ENCODE measurements at regions not wholly inside any gene's neighbourhood (a gene's known extent, or its start where the extent isn't known, plus 50 kb on each side); places are given as distances from the start of the nearest gene placed in this dataset.

GRCh38 chr9:129323376-129323998 is 145.4 kb upstream of the IER5L start:
- no peak for TF ChIP-seq EZH2 (IDR thresholded peaks at IDR 0.05; ENCODE audit: low read depth, low read length, severe bottlenecking)
- TF ChIP-seq CTCF (IDR thresholded peaks at IDR 0.05; ENCODE audit: control extremely low read depth in 1 of 3, insufficient read depth in 1 of 3, low read depth in 1 of 3, low read length in 3 of 3) = no peak
- no peak for TF ChIP-seq YY1 (IDR thresholded peaks at IDR 0.05; ENCODE audit: low read depth, low read length)
- no peak for TF ChIP-seq TCF12 (IDR thresholded peaks at IDR 0.05; ENCODE audit: low read depth, low read length)
- TF ChIP-seq E2F6 (IDR thresholded peaks at IDR 0.05) = no peak
- no peak for TF ChIP-seq POLR2A (IDR thresholded peaks at IDR 0.05; ENCODE audit: control extremely low read depth in 1 of 2, low read depth in 2 of 2, low read length in 2 of 2)
- TF ChIP-seq EGR1 (IDR thresholded peaks at IDR 0.05; ENCODE audit: borderline replicate concordance, low read depth, low read length) = no peak
